ENCODE measurements at regions not wholly inside any gene's neighbourhood (a gene's known extent, or its start where the extent isn't known, plus 50 kb on each side); places are given as distances from the start of the nearest gene placed in this dataset.

DNA sequence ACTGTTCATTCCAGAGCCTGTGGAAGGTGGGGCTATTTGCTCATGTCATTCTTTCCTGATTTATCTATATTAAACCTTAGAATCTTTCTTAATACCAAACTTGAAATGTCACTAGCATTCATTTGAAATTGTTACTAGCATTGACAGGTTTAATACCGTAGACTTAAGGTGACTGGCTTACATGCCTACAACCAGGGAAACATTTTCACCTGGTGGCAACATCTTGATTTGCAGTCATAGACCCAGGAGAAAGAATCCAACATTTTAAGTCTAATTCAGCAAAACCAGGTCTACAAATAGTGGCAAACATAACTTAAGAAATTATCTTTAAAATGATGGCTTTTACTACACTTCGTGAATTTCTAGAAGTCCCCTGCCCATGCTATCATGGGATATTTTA lies 353.7 kb downstream of the HTR7 start:
- Mint-ChIP-seq H3K27ac (no peak overlapping the region), H3K4me1 (ENCODE audit: low read depth in 2 of 2) (no peaks in the 10 kb centered on the region), H3K27me3 (no peaks in the 10 kb centered on the region), H3K9me3 (peaks cover 0 to 1% of the 10 kb centered on the region in 2 donors), H3K36me3 (ENCODE audit: insufficient read depth) (no peaks in the 10 kb centered on the region), H3K4me3 (no peak overlapping the region)
- no peak for DNase-seq
- ATAC-seq (replicated peaks), result no peak

DNA sequence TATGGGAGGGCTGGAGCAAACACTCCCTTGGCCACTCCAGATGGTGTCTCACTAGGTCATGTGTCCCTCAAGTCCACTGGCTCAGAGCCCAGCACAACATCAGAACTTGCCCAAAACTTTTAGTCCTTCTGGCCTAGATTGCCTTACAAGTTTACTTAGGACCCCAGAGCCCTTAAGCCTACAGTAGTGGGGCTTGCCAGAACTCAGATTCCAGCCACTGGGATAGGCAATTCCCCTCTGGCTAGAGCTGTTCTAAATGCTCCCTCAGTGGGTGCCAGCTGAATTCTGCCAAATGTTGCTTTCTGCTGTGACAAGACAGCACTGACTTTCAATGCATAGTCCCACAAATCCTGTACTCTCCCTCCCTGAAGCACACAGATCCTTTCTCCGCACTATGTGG lies 331.1 kb downstream of the HTR7 start:
- ATAC-seq (replicated peaks), result no peak
- H3K36me3 Mint-ChIP-seq (ENCODE audit: insufficient read depth), result peaks cover 3% of the 10 kb centered on the region
- no peak for DNase-seq
- no peaks in the 10 kb centered on the region for H3K4me1 Mint-ChIP-seq (ENCODE audit: low read depth in 2 of 2)
- H3K27me3 Mint-ChIP-seq, result no peaks in the 10 kb centered on the region
- H3K9me3 Mint-ChIP-seq, result peaks cover 4 to 19% of the 10 kb centered on the region in 2 donors
- H3K27ac Mint-ChIP-seq, result no peak overlapping the region
- H3K4me3 Mint-ChIP-seq, result no peak overlapping the region

DNA sequence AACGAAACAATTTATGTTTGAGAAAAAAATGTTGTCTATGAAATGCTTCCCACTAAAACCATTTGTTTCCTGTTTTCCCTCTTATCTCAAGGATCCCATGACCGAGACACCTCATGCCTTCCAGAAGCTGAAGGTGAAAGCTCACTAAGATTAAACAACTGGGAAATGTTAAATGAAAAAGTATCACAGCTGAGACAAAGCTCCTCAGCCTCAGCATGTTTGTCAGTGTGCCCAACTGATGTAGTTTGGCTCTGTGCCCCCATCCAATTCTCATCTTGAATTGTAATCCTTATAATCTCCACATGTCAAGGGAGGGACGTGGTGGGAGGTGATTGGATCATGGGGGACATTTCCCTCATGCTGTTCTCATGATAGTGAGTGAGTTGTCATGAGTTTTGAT lies 327.3 kb downstream of the HTR7 start:
- ATAC-seq (replicated peaks), result no peak
- no peak for DNase-seq
- H3K27ac Mint-ChIP-seq, result no peak overlapping the region
- peaks cover 3% of the 10 kb centered on the region for H3K36me3 Mint-ChIP-seq (ENCODE audit: insufficient read depth)
- no peak overlapping the region for H3K4me3 Mint-ChIP-seq
- peaks cover 3 to 12% of the 10 kb centered on the region in 2 donors for H3K9me3 Mint-ChIP-seq
- H3K27me3 Mint-ChIP-seq, result no peaks in the 10 kb centered on the region
- H3K4me1 Mint-ChIP-seq (ENCODE audit: low read depth in 2 of 2), result no peaks in the 10 kb centered on the region

DNA sequence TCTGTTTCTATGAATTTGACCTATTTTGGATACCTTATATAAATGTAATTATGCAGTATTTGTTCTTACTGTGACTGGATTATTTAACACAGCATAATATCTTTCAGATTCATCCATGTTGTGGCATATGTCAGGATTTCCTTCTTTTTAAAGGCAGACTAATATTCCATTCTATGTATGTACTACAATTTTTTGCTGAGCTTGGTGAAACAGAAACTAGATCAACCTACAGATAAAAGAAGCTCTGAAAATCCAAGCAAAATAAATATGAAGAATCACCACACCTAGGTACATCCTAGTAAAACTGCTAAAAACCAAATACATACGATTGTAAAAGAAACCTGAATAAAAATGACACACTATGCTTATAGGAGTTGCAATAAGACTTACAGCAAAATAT lies 300.5 kb downstream of the HTR7 start:
- no peak for ATAC-seq (replicated peaks)
- no peaks in the 10 kb centered on the region for H3K36me3 Mint-ChIP-seq (ENCODE audit: insufficient read depth)
- peaks cover 0 to 2% of the 10 kb centered on the region in 2 donors for H3K9me3 Mint-ChIP-seq
- no peak overlapping the region for H3K4me3 Mint-ChIP-seq
- H3K27ac Mint-ChIP-seq, result no peak overlapping the region
- H3K4me1 Mint-ChIP-seq (ENCODE audit: low read depth in 2 of 2), result no peaks in the 10 kb centered on the region
- no peak for DNase-seq
- no peaks in the 10 kb centered on the region for H3K27me3 Mint-ChIP-seq

DNA sequence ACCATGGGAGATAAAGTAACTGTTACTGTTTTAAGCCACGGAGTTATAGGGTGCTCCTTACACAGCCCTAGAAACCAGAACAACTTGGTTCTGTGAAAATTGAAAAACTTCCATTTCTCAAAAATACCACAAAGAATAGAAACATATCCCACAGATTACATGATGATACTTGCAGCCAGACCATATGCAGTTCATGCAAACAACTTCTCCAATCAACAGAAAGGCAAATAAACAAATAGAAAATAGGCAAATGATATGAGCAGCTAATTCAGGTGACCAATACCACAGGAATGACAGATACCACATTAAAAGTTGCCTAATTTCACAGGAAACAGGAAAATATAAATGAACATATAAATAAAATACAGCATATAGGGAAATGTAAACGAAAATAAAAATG lies 297.5 kb downstream of the HTR7 start:
- Mint-ChIP-seq H3K27me3 (no peaks in the 10 kb centered on the region), H3K4me3 (no peak overlapping the region), H3K27ac (no peak overlapping the region), H3K4me1 (ENCODE audit: low read depth in 2 of 2) (no peaks in the 10 kb centered on the region), H3K9me3 (peaks cover 0 to 2% of the 10 kb centered on the region in 2 donors), H3K36me3 (ENCODE audit: insufficient read depth) (no peaks in the 10 kb centered on the region)
- ATAC-seq (replicated peaks) (no peak), DNase-seq (no peak)

DNA sequence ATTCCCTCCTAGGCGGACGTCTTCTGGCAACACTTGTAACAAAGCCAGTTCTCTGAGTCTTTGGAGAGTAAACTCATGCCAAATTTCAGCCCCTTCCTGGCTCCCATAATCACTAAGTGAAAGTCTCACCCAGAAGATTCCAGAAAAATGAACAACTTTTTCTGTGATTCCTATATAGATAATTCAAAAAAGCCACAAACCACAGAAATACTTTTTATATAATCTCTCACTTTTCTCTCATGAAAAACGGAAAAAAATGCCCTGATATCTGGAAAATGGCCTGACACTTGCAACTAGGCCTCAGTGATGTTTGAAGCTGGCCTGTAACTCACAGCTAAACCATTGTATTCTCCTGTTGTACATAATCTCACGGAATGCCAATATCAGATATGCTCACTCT lies 296.2 kb downstream of the HTR7 start:
- Mint-ChIP-seq H3K27ac (no peak overlapping the region), H3K4me1 (ENCODE audit: low read depth in 2 of 2) (no peaks in the 10 kb centered on the region), H3K36me3 (ENCODE audit: insufficient read depth) (no peaks in the 10 kb centered on the region), H3K4me3 (no peak overlapping the region), H3K27me3 (no peaks in the 10 kb centered on the region), H3K9me3 (no peaks in the 10 kb centered on the region)
- ATAC-seq (replicated peaks) (no peak), DNase-seq (no peak)

DNA sequence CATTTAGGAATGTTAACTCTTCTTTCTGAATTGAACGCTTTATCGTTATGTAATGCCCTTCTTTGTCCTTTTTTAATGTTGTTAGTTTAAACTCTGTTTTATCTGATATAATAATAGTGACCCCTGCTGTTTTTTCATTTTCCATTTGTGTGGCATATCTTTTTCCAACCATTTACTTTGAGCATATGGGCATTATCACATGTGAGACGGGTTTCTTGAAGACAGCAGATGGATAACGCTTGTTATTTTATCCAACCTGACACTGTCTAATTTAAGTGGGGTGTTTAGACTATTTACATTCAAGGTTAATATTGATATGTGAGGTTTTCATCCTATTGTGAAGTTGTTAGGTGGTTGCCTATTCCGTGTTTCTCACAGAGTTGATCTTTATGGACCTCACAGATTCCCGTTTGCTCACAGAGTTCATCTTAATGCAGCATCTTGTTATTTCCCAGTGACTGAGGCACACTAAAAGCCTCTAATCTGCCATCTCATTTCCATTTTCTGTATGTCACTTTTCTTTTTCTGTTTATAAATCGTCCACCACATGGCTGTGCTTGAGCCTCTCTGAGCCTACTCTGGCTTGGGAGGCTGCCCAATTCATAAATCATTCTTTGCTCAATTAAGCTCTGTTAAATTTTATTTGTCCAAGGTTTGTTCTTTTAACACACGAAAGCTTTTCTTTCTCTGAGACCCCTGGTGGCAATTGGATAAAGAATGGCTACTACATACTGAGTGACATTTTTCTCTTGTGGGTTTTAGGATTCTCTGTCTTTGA lies 286.2 kb downstream of the HTR7 start:
- H3K27ac Mint-ChIP-seq, result no peak overlapping the region
- no peak overlapping the region for H3K4me3 Mint-ChIP-seq
- ATAC-seq (replicated peaks) (no peak), DNase-seq (no peak)
- H3K9me3 Mint-ChIP-seq, result peaks cover 2 to 7% of the 10 kb centered on the region in 2 donors
- no peaks in the 10 kb centered on the region for H3K36me3 Mint-ChIP-seq (ENCODE audit: insufficient read depth)
- no peaks in the 10 kb centered on the region for H3K4me1 Mint-ChIP-seq (ENCODE audit: low read depth in 2 of 2)
- H3K27me3 Mint-ChIP-seq, result peaks cover 4 to 10% of the 10 kb centered on the region in 2 donors

DNA sequence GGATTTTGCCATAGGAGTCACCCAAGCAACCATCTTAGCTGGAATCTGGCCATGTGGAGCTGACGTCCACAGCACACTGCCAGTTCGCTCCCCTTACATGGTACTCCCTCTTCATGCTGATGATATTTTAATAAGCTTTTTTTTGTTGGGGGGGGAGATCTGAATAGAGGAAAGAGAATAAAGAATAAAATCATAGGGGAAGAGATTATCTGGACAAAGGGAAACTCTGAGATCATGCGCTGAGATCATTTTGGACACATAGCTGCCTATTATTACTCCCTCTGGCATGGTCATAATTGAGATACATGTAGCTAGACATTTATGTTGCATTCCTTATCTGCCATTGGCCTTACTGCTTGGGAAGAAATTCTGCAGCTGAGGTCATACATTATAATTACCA lies 282.7 kb downstream of the HTR7 start:
- DNase-seq (no peak), ATAC-seq (replicated peaks) (no peak)
- Mint-ChIP-seq H3K4me1 (ENCODE audit: low read depth in 2 of 2) (no peaks in the 10 kb centered on the region), H3K36me3 (ENCODE audit: insufficient read depth) (no peaks in the 10 kb centered on the region), H3K27ac (no peak overlapping the region), H3K27me3 (peaks cover 4 to 16% of the 10 kb centered on the region in 2 donors), H3K9me3 (peaks cover 2 to 7% of the 10 kb centered on the region in 2 donors), H3K4me3 (no peak overlapping the region)

DNA sequence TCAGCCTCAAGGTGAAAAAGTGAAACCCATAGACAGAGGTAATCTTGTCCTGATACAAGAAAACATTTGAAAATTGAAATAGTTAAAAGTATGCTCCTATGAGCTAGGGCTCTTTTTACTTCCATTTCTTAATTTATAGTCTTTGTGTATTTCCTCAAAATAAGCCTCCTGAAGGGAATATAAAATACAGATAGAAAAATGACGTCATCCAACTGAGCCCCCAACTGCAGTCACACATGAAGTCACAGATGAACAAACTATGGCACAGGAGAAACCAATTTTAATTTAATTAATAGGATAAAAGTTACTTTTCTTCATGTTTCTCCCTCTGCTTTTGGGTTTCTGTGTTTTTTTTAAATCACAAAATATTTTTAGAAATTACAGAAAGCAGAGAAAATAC lies 280.3 kb downstream of the HTR7 start:
- ATAC-seq (replicated peaks), result no peak
- Mint-ChIP-seq H3K4me3 (no peak overlapping the region), H3K36me3 (ENCODE audit: insufficient read depth) (no peaks in the 10 kb centered on the region), H3K4me1 (ENCODE audit: low read depth in 2 of 2) (no peaks in the 10 kb centered on the region), H3K27me3 (peaks cover 4 to 17% of the 10 kb centered on the region in 2 donors), H3K27ac (no peak overlapping the region), H3K9me3 (peaks cover 2 to 6% of the 10 kb centered on the region in 2 donors)
- DNase-seq, result no peak

DNA sequence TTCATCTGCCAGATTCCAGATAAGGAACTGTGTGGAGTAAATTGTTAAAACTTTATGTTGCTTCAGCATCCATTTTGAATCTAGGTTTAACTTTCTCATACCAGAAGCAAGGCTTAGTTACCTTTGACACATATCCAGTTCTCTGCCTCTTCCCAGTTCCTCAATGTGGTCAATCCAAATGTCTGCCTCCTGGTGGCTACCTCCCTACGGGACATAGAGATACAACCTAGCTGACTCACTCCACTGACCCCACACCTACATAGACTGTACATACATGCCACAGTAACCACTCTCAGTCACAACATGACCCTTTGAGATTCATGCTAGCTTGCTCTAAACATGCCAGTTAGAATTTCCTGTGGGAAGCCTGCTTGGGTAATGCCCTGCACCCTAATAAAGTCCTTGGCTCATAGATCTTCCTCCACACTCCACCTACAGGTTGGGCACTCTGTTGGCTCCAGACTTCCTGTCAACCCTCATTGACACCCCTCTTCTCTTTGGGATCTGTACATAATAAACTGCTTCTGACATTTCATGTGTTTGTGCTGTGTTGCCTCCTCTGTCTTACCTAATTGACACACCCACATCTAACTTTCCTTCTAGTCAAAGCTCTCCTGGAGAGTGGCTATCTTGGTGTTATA lies 278.1 kb downstream of the HTR7 start:
- Mint-ChIP-seq H3K4me3 (no peak overlapping the region), H3K4me1 (ENCODE audit: low read depth in 2 of 2) (no peaks in the 10 kb centered on the region), H3K36me3 (ENCODE audit: insufficient read depth) (no peaks in the 10 kb centered on the region), H3K27me3 (peaks cover 0 to 9% of the 10 kb centered on the region in 2 donors), H3K27ac (no peak overlapping the region), H3K9me3 (no peaks in the 10 kb centered on the region)
- ATAC-seq (replicated peaks) (no peak), DNase-seq (no peak)

DNA sequence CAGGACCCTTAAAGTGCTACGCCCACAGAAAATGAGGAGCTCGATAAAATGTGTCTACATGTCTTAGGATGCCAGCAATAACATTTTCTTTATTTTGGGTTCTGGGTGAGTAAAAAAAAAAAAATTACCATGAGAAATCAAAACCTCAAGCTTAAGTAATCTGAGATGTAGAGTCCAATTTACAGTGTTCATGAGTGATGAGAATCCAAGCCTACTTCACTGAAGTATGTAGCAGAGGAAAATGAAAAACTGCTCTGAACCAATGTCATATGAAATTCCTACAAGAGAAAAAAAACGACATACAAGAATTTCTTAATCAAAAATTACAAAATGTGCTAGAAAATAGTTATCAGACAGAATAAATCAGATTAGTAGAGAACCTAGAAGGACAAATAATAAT lies 274.4 kb downstream of the HTR7 start:
- peaks cover 0 to 9% of the 10 kb centered on the region in 2 donors for H3K27me3 Mint-ChIP-seq
- H3K9me3 Mint-ChIP-seq, result peaks cover 4 to 6% of the 10 kb centered on the region in 2 donors
- DNase-seq (no peak), ATAC-seq (replicated peaks) (no peak)
- no peak overlapping the region for H3K27ac Mint-ChIP-seq
- H3K36me3 Mint-ChIP-seq (ENCODE audit: insufficient read depth), result no peaks in the 10 kb centered on the region
- H3K4me1 Mint-ChIP-seq (ENCODE audit: low read depth in 2 of 2), result no peaks in the 10 kb centered on the region
- no peak overlapping the region for H3K4me3 Mint-ChIP-seq

DNA sequence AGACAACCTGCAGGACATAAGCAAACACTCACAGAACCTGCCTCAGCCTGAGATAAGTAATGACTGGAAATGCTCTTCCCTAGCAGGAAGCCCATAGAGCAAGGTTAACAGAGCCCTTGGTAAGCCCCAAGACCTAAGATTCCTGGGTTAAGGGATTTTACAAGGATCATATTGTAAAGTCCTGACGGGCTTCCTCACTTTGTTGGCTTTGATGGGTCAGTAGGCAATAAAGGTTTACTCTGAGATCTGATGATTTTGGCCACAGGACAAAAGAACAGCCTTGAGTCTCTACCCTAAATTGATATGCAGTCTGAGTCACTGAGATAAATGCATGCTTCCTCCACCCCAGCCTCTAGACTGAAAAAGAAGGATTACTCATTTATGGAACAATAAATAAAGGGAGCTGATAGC lies 270.8 kb downstream of the HTR7 start:
- no peaks in the 10 kb centered on the region for H3K36me3 Mint-ChIP-seq (ENCODE audit: insufficient read depth)
- H3K9me3 Mint-ChIP-seq, result peaks cover 4 to 7% of the 10 kb centered on the region in 2 donors

DNA sequence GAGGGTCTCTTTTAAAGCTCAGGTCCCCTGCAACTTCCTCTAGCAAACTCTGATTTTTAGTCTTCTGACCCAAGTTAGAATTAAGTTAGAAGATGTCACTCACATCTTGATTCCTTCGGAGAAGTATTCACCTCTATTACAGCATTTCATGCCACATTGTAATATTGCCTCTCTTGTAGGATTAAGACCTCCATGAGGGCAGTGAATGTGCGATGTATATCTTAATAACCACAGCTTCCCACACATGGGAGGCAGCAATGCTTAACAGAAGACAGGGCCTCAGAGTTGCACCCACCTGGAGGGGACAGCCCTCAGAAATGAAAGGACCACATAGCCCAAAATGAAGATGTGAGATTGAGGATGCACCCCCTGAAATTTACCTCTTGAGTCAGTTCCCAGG lies 270.3 kb downstream of the HTR7 start:
- no peaks in the 10 kb centered on the region for H3K4me1 Mint-ChIP-seq (ENCODE audit: low read depth in 2 of 2)

More for the DNA sequence above, 270.8 kb downstream of the HTR7 start:
- no peaks in the 10 kb centered on the region for H3K4me1 Mint-ChIP-seq (ENCODE audit: low read depth in 2 of 2)
- DNase-seq (no peak), ATAC-seq (replicated peaks) (no peak)
- no peak overlapping the region for H3K27ac Mint-ChIP-seq
- H3K27me3 Mint-ChIP-seq, result no peaks in the 10 kb centered on the region
- H3K4me3 Mint-ChIP-seq, result no peak overlapping the region

DNA sequence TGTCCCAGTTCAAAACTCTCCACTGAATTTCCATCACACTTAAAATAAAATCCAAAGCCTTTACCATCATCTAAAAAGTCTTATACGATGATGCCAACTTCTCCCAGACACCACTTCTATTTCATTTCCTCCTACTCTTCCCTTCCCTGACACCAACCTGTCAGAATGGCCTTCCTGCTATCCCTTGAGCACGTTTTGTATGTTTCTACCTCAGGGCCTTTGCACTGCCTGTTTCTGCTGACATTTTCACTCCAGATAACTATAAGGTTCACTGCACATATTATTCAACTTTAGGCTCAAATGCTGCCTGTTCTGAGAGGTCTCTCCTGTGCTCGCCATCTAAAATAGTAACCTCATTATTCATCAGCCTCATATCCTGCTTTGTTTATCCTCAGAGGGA lies 269.6 kb downstream of the HTR7 start:
- DNase-seq (no peak), ATAC-seq (replicated peaks) (no peak)
- H3K9me3 Mint-ChIP-seq, result peaks cover 4 to 7% of the 10 kb centered on the region in 2 donors
- H3K27me3 Mint-ChIP-seq, result no peaks in the 10 kb centered on the region
- H3K4me1 Mint-ChIP-seq (ENCODE audit: low read depth in 2 of 2), result no peaks in the 10 kb centered on the region
- no peak overlapping the region for H3K27ac Mint-ChIP-seq
- H3K4me3 Mint-ChIP-seq, result no peak overlapping the region
- H3K36me3 Mint-ChIP-seq (ENCODE audit: insufficient read depth), result no peaks in the 10 kb centered on the region

More for the DNA sequence above, 270.3 kb downstream of the HTR7 start:
- Mint-ChIP-seq H3K36me3 (ENCODE audit: insufficient read depth) (no peaks in the 10 kb centered on the region), H3K9me3 (peaks cover 4 to 7% of the 10 kb centered on the region in 2 donors), H3K27me3 (no peaks in the 10 kb centered on the region), H3K4me3 (no peak overlapping the region), H3K27ac (no peak overlapping the region)
- DNase-seq (no peak), ATAC-seq (replicated peaks) (no peak)
